Nephron (organoid): ENCODE measurements at regions not wholly inside any gene's neighbourhood (a gene's known extent, or its start where the extent isn't known, plus 50 kb on each side); places are given as distances from the start of the nearest gene placed in this dataset.

Source experiments
- H3K27ac Mint-ChIP-seq, 3 experiments: 2 replicates each; pipeline ENCODE4 v1.8.0; 2020; ENCODE audit warnings: mixed read lengths in 3 of 3, mild to moderate bottlenecking in 2 of 3, moderate library complexity in 1 of 3
- H3K27me3 Mint-ChIP-seq: 2 replicates; pipeline ENCODE4 v1.8.0; 2021; ENCODE audit warnings: low read depth, mild to moderate bottlenecking, moderate library complexity, mixed read lengths
- H3K36me3 Mint-ChIP-seq: 2 replicates; pipeline ENCODE4 v1.8.0; 2020; ENCODE audit warnings: low read depth, mixed read lengths
- H3K4me1 Mint-ChIP-seq: 2 replicates; pipeline ENCODE4 v1.8.0; 2020; ENCODE audit warnings: mixed read lengths
- H3K4me3 Mint-ChIP-seq, 3 experiments: 2 replicates each; pipeline ENCODE4 v1.8.0; 2020; ENCODE audit warnings: mild to moderate bottlenecking in 3 of 3, mixed read lengths in 3 of 3, moderate library complexity in 2 of 3
- H3K9me3 Mint-ChIP-seq: 2 replicates; pipeline ENCODE4 v1.8.0; 2020; ENCODE audit warnings: mixed read lengths
- TF ChIP-seq, protein P1 (sequence below), 3 experiments: fragments of 200-600 bp; sonication (generic); IDR thresholded peaks; one replicate each; pipeline ENCODE4 v1.5.0; 2021; ENCODE audit warnings: antibody characterized with exemption in 3 of 3; ENCODE audit not compliant: unreplicated experiment in 3 of 3

DNA sequence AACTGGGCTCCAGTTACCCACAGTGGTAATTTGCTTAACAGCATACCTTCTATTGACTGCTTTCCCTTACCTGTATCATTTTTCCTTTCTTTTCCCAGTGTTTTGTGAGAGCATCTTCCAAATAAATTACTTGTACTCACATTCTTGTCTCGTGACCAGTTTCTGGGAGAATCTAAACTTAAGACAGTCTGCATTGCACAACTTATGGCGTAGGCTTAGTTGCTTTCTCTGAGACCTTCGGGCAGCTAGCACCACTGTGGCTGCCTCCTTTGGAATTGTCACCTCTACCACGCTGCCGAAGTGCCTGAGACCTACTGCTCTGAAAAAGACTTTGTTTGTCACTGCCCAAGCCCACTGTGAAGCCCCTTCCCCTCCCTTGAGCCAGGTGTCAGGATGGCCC lies 188.1 kb upstream of the BMP2 start:
- Mint-ChIP-seq H3K9me3 (no peaks in the 10 kb centered on the region), H3K27ac (no peak overlapping the region), H3K4me1 (peaks cover 26% of the 10 kb centered on the region), H3K4me3 (no peak overlapping the region), H3K36me3 (no peaks in the 10 kb centered on the region), H3K27me3 (no peaks in the 10 kb centered on the region)
- TF ChIP-seq, protein P1, sequence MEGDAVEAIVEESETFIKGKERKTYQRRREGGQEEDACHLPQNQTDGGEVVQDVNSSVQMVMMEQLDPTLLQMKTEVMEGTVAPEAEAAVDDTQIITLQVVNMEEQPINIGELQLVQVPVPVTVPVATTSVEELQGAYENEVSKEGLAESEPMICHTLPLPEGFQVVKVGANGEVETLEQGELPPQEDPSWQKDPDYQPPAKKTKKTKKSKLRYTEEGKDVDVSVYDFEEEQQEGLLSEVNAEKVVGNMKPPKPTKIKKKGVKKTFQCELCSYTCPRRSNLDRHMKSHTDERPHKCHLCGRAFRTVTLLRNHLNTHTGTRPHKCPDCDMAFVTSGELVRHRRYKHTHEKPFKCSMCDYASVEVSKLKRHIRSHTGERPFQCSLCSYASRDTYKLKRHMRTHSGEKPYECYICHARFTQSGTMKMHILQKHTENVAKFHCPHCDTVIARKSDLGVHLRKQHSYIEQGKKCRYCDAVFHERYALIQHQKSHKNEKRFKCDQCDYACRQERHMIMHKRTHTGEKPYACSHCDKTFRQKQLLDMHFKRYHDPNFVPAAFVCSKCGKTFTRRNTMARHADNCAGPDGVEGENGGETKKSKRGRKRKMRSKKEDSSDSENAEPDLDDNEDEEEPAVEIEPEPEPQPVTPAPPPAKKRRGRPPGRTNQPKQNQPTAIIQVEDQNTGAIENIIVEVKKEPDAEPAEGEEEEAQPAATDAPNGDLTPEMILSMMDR (IDR thresholded peaks at IDR 0.05; ENCODE audit: unreplicated experiment in 3 of 3): no peak

DNA sequence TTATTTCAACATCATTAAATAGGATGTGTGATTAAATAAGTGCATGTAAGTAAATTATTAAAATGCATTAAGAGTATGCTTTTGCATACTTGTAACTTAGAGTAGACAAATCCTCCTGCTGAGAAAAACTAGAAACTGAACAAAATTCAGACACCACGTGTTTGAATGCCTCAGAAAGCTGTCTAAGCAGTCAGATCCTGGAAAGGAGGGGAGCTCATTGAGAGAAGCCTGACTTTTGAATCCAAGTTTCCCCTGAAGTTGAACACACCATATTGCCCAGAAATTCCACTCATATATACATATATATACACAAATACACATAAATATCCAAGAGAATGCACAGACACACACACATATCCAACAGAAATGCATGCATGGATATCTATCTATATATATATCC lies 190.0 kb upstream of the BMP2 start:
- Mint-ChIP-seq H3K4me1 (peaks cover 20% of the 10 kb centered on the region), H3K36me3 (no peaks in the 10 kb centered on the region), H3K9me3 (no peaks in the 10 kb centered on the region), H3K27me3 (no peaks in the 10 kb centered on the region), H3K27ac (peak overlapping the region in 1 of 3 experiments; percentile 80), H3K4me3 (no peak overlapping the region)
- TF ChIP-seq, protein P1 (IDR thresholded peaks at IDR 0.05; ENCODE audit: unreplicated experiment in 3 of 3): no peak

DNA sequence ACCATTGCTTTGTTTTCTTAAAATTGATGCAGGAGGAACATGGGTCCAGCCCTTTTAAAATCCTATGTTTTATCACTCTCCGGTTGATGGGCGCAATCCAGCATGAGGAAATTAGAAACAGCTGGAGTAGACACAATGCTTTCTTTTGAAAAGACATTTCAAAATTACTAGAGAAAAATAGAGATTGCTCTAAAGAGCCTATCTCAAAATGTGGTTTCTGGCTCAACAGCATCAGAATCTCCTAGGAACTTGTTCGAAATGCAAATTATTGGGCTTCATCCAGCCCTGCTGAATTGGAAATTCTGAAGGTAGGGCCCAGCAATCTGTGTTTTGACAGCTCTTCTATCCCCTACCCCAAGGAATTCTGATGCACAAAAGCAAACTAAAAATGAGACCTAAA lies 190.8 kb upstream of the BMP2 start:
- Mint-ChIP-seq H3K4me1 (peaks cover 20% of the 10 kb centered on the region), H3K36me3 (no peaks in the 10 kb centered on the region), H3K4me3 (no peak overlapping the region), H3K27ac (peak overlapping the region; percentile 33 to 81 (median 80)), H3K9me3 (no peaks in the 10 kb centered on the region), H3K27me3 (no peaks in the 10 kb centered on the region)
- TF ChIP-seq, protein P1 (IDR thresholded peaks at IDR 0.05; ENCODE audit: unreplicated experiment in 3 of 3): no peak

DNA sequence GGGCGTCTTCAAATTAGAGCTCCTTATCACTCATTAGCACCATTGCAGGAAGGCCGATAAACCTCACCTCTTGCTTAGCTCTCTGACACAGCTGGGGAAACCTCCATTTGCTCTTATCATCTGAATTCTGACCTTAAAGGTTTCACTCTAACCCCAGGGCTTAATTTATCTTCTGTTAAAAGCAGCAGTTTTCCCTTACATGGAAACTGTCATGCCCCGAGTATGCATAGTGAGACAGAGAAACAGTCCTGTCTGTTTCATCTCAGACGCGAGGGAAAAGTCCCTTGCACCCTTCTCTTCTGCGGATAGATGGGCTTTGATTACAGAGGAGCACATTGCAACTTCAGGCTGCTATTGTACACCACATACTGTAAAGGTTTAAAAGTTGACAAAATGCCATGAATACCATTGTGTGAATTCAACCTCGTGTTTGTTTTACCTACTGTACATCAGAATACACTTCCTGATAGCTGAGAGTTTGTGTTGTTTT lies 191.5 kb upstream of the BMP2 start:
- peaks cover 20% of the 10 kb centered on the region for H3K4me1 Mint-ChIP-seq
- no peaks in the 10 kb centered on the region for H3K36me3 Mint-ChIP-seq
- no peak overlapping the region for H3K4me3 Mint-ChIP-seq
- TF ChIP-seq, protein P1 (IDR thresholded peaks at IDR 0.05; ENCODE audit: unreplicated experiment in 3 of 3): no peak
- no peaks in the 10 kb centered on the region for H3K27me3 Mint-ChIP-seq
- H3K9me3 Mint-ChIP-seq: no peaks in the 10 kb centered on the region
- peak overlapping the region; percentile 44 to 80 (median 50) for H3K27ac Mint-ChIP-seq

DNA sequence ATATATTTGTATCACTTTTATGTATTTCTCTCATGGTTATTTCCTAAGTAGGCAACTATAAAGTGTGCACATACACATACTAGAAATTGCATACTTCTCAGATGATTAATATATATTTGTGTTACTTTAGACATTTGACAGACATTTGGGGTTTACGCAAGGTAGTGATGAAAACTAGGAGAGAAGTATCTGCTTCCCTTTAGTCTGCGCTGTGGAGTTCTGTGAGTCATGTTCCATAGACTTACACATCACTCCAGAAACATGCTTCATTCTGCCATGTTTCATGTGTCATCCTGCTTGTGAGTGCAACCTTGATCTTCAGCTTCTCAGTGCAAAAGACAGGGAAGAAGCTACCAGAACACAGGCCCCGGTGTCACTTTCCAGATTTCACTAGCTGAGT lies 200.7 kb upstream of the BMP2 start:
- H3K4me3 Mint-ChIP-seq: no peak overlapping the region
- H3K27me3 Mint-ChIP-seq: no peaks in the 10 kb centered on the region
- TF ChIP-seq, protein P1 (IDR thresholded peaks at IDR 0.05; ENCODE audit: unreplicated experiment in 3 of 3): no peak
- peaks cover 6% of the 10 kb centered on the region for H3K4me1 Mint-ChIP-seq
- H3K36me3 Mint-ChIP-seq: no peaks in the 10 kb centered on the region
- H3K9me3 Mint-ChIP-seq: no peaks in the 10 kb centered on the region
- no peak overlapping the region for H3K27ac Mint-ChIP-seq

DNA sequence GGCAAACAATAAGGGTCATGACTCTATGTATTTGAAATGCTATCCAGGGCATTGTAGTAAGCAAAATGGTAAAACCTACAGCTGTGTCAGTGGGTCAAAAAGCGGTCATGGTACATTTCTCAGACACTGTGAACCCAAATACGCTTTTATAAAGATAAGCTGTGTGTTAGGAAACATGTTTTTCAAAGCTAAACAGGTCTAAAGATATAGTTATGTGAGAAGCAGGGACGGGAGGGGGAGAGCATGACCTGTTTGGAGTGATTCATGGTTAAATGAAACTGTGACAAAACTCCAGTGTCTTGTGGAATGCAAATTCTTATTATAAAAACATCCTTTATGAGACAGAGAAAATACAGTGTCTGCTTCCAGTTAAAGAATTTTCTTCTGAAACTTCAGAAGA lies 205.4 kb upstream of the BMP2 start:
- Mint-ChIP-seq H3K4me1 (peaks cover 6% of the 10 kb centered on the region), H3K27me3 (no peaks in the 10 kb centered on the region), H3K9me3 (no peaks in the 10 kb centered on the region), H3K4me3 (no peak overlapping the region), H3K36me3 (no peaks in the 10 kb centered on the region), H3K27ac (peak overlapping the region in 2 of 3 experiments; percentile 19 to 42)
- TF ChIP-seq, protein P1 (IDR thresholded peaks at IDR 0.05; ENCODE audit: unreplicated experiment in 3 of 3): no peak
